ENCODE measurements at regions not wholly inside any gene's neighbourhood (a gene's known extent, or its start where the extent isn't known, plus 50 kb on each side); places are given as distances from the start of the nearest gene placed in this dataset.

DNA sequence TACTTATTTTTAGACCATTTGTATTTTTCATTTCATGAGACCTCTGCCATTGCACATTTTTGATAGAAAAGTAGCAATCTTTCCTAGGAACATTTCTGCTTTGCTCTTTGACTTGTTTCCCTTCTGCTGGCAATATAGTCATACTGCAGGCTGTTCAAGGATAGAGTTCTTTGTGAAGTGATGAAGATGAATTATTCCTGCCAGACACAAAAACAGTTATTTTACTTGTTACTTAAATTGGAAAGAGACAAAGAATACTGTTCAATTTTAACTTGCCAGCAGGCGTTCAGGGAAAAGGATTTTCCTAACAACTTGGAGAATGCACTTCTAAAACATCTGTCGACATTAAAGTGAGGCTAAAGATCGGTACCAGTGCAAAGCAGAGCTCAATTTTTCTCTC, 251.7 kb upstream of the ACTBL2 start:
- no peak for TF ChIP-seq SIN3A (IDR thresholded peaks at IDR 0.05; ENCODE audit: borderline replicate concordance, low read depth, low read length)
- TF ChIP-seq, protein P1, sequence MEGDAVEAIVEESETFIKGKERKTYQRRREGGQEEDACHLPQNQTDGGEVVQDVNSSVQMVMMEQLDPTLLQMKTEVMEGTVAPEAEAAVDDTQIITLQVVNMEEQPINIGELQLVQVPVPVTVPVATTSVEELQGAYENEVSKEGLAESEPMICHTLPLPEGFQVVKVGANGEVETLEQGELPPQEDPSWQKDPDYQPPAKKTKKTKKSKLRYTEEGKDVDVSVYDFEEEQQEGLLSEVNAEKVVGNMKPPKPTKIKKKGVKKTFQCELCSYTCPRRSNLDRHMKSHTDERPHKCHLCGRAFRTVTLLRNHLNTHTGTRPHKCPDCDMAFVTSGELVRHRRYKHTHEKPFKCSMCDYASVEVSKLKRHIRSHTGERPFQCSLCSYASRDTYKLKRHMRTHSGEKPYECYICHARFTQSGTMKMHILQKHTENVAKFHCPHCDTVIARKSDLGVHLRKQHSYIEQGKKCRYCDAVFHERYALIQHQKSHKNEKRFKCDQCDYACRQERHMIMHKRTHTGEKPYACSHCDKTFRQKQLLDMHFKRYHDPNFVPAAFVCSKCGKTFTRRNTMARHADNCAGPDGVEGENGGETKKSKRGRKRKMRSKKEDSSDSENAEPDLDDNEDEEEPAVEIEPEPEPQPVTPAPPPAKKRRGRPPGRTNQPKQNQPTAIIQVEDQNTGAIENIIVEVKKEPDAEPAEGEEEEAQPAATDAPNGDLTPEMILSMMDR (IDR thresholded peaks at IDR 0.05): no peak
- no peak for TF ChIP-seq FOXM1 (IDR thresholded peaks at IDR 0.05; ENCODE audit: low read depth)
- TF ChIP-seq FOSL2 (IDR thresholded peaks at IDR 0.05; ENCODE audit: borderline replicate concordance, low read depth): no peak
- no peak for TF ChIP-seq GATA2 (CRISPR knock-in tag; IDR thresholded peaks at IDR 0.05)
- no peak for TF ChIP-seq NFIC (IDR thresholded peaks at IDR 0.05; ENCODE audit: borderline replicate concordance)
- no peak for TF ChIP-seq YY1 (IDR thresholded peaks at IDR 0.05; ENCODE audit: low read depth)
- no peak for TF ChIP-seq NRF1 (IDR thresholded peaks at IDR 0.05; ENCODE audit: low read depth, low read length)
- TF ChIP-seq CHD2 (IDR thresholded peaks at IDR 0.05; ENCODE audit: low read length, partially characterized antibody): no peak
- TF ChIP-seq, protein P2, sequence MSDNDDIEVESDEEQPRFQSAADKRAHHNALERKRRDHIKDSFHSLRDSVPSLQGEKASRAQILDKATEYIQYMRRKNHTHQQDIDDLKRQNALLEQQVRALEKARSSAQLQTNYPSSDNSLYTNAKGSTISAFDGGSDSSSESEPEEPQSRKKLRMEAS (IDR thresholded peaks at IDR 0.05; ENCODE audit: low read depth): no peak
